Neural progenitor cell (in vitro differentiated cells): ENCODE measurements at regions not wholly inside any gene's neighbourhood (a gene's known extent, or its start where the extent isn't known, plus 50 kb on each side); places are given as distances from the start of the nearest gene placed in this dataset.
"Not testable (repeated sequence)": the region's sequence is repeated elsewhere in the genome, so short reads cannot be mapped to it uniquely, and the experiment has no call there.

Source experiments
- EZH2 ChIP-seq: fragments of 200-600 bp; sonication (generic); IDR thresholded peaks from 2 replicates; pipeline ENCODE4 v1.6.1; 2017; ENCODE audit warnings: antibody characterized with exemption, mild to moderate bottlenecking, moderate library complexity
- EZH2phosphoT487 ChIP-seq: fragments of 200-600 bp; sonication (generic); IDR thresholded peaks from 2 replicates; pipeline ENCODE4 v1.6.1; 2017; ENCODE audit warnings: antibody characterized with exemption
- TF ChIP-seq, protein P1 (sequence below): fragments of 200-600 bp; sonication (generic); IDR thresholded peaks from 2 replicates; pipeline ENCODE4 v1.5.1; 2017; ENCODE audit warnings: antibody characterized with exemption, mild to moderate bottlenecking

GRCh38 chr2:209300766-209301165, 123.1 kb upstream of the MAP2 start:
- TF ChIP-seq, protein P1, sequence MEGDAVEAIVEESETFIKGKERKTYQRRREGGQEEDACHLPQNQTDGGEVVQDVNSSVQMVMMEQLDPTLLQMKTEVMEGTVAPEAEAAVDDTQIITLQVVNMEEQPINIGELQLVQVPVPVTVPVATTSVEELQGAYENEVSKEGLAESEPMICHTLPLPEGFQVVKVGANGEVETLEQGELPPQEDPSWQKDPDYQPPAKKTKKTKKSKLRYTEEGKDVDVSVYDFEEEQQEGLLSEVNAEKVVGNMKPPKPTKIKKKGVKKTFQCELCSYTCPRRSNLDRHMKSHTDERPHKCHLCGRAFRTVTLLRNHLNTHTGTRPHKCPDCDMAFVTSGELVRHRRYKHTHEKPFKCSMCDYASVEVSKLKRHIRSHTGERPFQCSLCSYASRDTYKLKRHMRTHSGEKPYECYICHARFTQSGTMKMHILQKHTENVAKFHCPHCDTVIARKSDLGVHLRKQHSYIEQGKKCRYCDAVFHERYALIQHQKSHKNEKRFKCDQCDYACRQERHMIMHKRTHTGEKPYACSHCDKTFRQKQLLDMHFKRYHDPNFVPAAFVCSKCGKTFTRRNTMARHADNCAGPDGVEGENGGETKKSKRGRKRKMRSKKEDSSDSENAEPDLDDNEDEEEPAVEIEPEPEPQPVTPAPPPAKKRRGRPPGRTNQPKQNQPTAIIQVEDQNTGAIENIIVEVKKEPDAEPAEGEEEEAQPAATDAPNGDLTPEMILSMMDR: not testable (repeated sequence)
- not testable (repeated sequence) for TF ChIP-seq EZH2, EZH2phosphoT487
